GM18858 (cell line): ENCODE measurements at regions not wholly inside any gene's neighbourhood (a gene's known extent, or its start where the extent isn't known, plus 50 kb on each side); places are given as distances from the start of the nearest gene placed in this dataset.

Experiments used
- ATAC-seq: cut with Tn5 transposase; IDR thresholded peaks from one replicate; pipeline ENCODE4 v1.9.1; 2021; ENCODE audit not compliant: unreplicated experiment

- peak; percentile 40 for ATAC-seq
Observed at GRCh38 chr6:43924222-43924702, 154.3 kb downstream of the VEGFA start.

- no peak for ATAC-seq
Observed at GRCh38 chr6:43923376-43924221, 153.6 kb downstream of the VEGFA start.

DNA sequence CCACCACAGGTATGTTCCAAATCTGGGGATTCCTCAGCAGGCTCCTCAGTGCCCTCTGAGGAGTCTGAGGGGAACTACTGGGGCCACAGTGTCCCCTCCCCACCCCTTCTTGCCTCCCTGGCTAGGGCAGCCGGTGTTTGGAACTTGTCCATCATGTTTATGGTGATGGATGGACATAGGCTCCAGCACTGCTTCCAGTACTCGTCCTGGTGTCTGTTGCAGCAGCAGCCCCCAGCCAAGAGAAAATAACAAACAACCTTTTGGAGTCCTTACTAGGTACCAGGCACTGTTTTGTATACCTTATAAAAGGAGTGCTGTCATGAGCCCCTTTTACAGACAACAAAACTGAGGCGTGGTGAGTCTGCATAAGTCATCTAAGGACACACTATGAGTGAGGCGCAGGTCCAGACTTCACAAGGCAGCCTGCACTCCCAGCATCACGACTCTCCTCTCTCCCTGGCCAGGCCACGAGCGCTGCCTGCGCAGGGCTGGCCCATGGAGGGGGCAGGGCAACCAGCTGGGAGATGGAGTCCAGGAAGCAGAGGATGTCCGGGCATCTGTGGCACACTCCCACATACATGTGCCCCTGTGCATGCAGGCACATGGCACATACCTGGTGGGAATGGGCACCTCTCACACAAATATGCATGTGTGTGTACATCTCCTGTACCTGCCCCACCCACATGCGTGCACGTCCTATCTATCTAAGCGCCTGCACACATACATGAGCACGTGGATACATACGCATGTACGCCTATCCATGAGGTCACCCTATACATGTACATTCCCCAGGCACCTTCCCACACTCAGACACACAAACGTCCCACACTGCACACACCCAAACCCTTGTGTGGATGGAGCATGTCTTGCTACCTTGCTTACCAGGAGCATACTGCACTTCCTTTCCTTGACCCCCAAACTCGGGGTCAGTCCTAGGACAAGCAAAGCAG lies 152.7 kb downstream of the VEGFA start:
- ATAC-seq: no peak

GRCh38 chr6:43921548-43922425 lies 151.8 kb downstream of the VEGFA start:
- ATAC-seq: no peak

DNA sequence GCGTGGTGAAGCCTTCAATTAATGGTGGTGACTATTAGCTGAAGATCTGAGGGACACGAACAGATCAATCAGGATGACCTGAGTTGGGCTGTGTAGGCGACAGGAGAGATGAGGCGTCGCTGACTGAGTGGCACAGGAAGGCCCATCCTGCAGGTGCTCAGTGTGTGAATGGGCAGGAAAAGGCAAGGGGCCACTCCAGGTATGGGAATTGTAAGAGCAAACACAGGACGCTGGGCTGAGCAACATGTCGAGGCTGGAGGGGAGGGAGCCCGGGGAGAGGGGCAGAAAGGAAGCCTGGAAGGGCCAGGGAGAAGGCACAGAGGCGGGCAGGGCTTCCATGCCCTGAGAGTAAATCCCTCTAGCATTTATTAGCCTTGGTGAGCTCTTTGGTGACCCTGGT lies 151.0 kb downstream of the VEGFA start:
- no peak for ATAC-seq

- no peak for ATAC-seq
Observed at GRCh38 chr6:43919774-43920173, 149.8 kb downstream of the VEGFA start.

DNA sequence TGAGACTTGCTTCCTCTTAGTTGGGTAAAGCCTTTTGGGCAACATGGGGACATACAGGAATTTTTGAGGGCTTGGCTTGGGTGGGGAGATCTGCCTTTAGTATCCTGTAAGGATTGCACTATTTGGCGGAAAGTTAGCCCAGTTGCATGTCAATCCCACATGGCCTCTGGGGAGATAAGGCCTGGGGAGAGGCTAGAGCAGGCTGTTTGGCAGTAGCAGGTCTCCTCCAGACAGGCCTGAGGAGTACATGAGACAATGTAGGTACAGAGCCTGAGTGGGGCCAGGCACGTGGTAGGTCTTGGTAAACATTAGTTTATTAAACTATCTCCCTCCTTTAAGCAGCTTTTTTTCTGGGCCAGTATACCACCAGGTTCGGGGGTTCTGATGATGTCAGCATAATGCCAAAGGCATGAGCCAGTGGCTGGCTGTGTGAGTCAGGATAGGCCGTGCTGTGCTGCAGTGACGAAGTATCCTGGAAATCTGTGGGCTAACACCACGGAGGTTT lies 147.9 kb downstream of the VEGFA start:
- no peak for ATAC-seq

GRCh38 chr6:43916924-43917877 lies 147.2 kb downstream of the VEGFA start:
- no peak for ATAC-seq

- ATAC-seq: no peak
Observed at GRCh38 chr6:43915986-43916923, 146.2 kb downstream of the VEGFA start.

DNA sequence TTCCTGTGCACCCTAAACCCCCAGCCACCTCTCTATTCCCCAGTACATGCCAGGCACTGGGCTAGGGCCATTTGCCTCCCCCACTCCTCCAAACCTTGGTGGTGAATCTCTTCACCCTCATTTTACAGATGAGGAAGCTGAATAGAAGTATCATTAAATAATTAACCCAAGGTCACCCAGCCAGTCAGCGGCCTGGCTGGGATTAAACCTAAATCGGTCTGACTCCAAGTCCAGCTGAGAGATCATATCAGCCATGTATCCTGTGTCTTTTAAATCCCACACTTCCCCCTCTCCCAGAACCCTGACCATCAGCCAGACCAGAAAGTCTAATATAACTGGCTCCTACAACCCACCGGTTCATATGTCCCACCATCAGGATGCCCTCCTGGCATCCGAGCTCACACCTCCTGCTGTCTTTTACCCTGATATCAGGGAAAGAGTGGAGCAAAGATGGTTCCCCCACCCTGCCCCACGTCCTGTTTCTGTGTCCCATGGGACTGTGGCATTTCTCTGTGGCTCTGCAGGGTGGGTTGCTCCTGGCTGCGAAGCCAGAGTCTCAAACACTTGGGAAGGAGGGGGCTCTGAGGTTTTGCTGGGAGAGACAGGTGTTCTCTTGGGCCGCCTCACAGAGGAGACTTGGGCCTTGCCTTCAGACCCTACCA lies 145.3 kb downstream of the VEGFA start:
- ATAC-seq: no peak

GRCh38 chr6:43914272-43915147 lies 144.5 kb downstream of the VEGFA start:
- ATAC-seq: no peak

DNA sequence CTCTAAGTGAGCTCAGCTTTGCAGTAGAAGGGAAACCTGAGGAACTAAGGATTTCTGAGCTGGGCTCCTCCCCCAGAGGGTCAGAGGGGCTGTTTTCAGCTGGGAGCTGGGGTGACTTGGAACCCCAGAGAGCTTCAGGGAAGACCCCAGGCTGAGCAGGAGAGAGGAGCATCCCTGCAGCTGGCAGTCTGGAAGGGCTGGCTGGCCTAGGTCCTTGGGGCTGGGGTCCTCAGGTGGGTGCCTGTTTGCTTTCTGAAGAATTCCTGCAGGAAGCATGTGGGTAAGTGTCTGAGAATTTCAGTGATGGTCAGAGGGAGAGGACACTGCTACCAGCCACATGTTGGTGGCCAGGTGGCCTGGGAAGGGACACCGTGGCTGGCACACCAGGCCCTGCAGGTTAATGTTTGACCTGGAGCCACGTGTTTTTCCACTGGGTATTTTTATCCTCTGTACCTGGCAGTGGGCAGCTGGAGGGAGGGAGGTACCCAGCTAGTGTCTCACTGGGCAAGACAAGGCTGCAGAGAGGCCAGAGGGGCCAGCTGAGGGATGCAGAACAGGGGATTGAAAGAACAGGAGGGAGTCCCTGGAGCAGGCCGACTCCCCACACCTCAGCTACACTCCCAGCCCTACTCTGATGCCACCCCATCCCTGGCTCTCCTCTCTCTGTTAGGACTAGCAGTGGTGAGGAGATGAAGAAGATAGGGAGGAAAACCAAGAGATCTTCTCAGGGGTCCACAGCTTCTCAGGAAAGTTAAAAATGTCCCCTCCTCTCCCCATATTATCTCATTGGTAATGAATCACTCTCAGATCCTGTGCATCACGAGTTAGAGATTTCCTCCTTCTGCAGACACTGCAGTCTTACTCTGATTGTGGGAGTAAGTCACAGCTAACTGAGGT lies 143.6 kb downstream of the VEGFA start:
- no peak for ATAC-seq

DNA sequence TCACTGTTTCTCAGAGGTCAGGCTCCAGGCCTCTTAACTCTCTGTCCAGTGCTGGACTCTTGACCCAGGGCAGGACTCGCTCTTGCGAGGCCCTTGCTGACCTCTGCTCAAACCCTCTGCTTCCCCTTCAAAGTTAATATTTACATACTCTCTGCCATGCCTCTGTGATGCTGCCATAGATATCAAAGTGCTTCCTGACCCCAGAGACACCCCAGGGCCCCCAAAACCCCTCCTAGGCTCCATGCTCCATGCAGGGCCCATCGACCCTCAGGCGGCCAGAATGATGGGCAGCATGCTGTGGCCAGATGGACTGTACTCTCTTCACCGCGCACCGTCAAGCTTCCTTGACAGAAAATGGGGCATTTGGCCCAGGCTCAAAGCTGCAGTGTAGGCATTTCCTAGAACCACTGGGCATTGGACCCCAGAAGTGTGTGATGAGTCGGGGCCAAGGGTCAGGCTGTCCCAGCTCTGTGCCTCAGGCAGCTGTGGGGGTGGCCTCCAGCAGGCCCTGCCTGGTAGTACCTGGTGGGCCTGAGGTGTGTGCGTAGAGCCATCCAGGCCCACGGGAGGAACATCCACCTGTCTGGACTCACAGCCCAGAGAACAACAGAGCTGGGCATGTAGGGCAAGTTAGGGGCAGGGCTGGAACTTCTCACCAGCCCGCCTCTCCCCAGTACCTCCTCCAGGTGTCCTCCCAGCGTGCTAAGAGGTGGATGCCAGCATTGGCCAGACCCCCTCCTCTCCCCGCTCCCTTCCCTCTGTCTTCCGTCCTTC lies 142.8 kb downstream of the VEGFA start:
- ATAC-seq: no peak

GRCh38 chr6:43912116-43912577 lies 142.1 kb downstream of the VEGFA start:
- ATAC-seq: no peak
